H9 (cell line): ENCODE measurements at regions not wholly inside any gene's neighbourhood (a gene's known extent, or its start where the extent isn't known, plus 50 kb on each side); places are given as distances from the start of the nearest gene placed in this dataset.

ENCODE experiments used
- DNase-seq: peaks from one replicate; pipeline ENCODE4 v3.0.0-alpha.2; 2017
- H2AFZ ChIP-seq: one replicate; pipeline ENCODE4 v1.6.1; 2013; ENCODE audit warnings: mild to moderate bottlenecking, low read length, control low read depth, moderate library complexity
- H2AK5ac ChIP-seq: 2 replicates; pipeline ENCODE4 v1.6.1; 2013; ENCODE audit warnings: low read length, control low read depth, mixed read lengths; ENCODE audit not compliant: insufficient read length
- H2BK120ac ChIP-seq: one replicate; pipeline ENCODE4 v1.6.1; 2013; ENCODE audit warnings: low read depth, mild to moderate bottlenecking, low read length, control low read depth, inconsistent platforms; ENCODE audit not compliant: poor library complexity, severe bottlenecking
- H2BK12ac ChIP-seq: 2 replicates; pipeline ENCODE4 v1.6.1; 2013; ENCODE audit warnings: low read length, control low read depth, mixed read lengths, low read depth; ENCODE audit not compliant: insufficient read length
- H2BK15ac ChIP-seq: 2 replicates; pipeline ENCODE4 v1.6.1; 2013; ENCODE audit warnings: low read depth, low read length, control low read depth
- H2BK20ac ChIP-seq: one replicate; pipeline ENCODE4 v1.6.1; 2013; ENCODE audit warnings: low read depth, mild to moderate bottlenecking, low read length, control low read depth, inconsistent platforms; ENCODE audit not compliant: poor library complexity, severe bottlenecking
- H2BK5ac ChIP-seq: 2 replicates; pipeline ENCODE4 v1.6.1; 2013; ENCODE audit warnings: low read length, control low read depth, mixed read lengths; ENCODE audit not compliant: insufficient read length
- H3K14ac ChIP-seq: 2 replicates; pipeline ENCODE4 v1.6.1; 2013; ENCODE audit warnings: low read length, control low read depth; ENCODE audit not compliant: insufficient read depth
- H3K18ac ChIP-seq: 2 replicates; pipeline ENCODE4 v1.6.1; 2013; ENCODE audit warnings: low read depth, mild to moderate bottlenecking, mixed read lengths, low read length, control low read depth; ENCODE audit not compliant: insufficient read length
- H3K23ac ChIP-seq: 2 replicates; pipeline ENCODE4 v1.6.1; 2013; ENCODE audit warnings: low read length, control low read depth, mixed read lengths, low read depth; ENCODE audit not compliant: insufficient read length
- H3K23me2 ChIP-seq: 2 replicates; pipeline ENCODE4 v1.6.1; 2013; ENCODE audit warnings: low read depth, mild to moderate bottlenecking, mixed read lengths, low read length, control low read depth; ENCODE audit not compliant: insufficient read length, poor library complexity, severe bottlenecking
- H3K27ac ChIP-seq: 2 replicates; pipeline ENCODE4 v1.5.1; 2013; ENCODE audit warnings: low read length, control low read depth, mixed read lengths, low read depth; ENCODE audit not compliant: insufficient read length
- H3K27me3 ChIP-seq: 2 replicates; pipeline ENCODE4 v1.6.1; 2013; ENCODE audit warnings: low read length, control low read depth, inconsistent platforms; ENCODE audit not compliant: insufficient read depth
- H3K4ac ChIP-seq: 2 replicates; pipeline ENCODE4 v1.6.1; 2013; ENCODE audit warnings: low read depth, mild to moderate bottlenecking, control low read depth, inconsistent platforms, low read length, moderate library complexity
- H3K4me1 ChIP-seq: 2 replicates; pipeline ENCODE4 v1.6.1; 2013; ENCODE audit warnings: low read length, control low read depth, inconsistent platforms; ENCODE audit not compliant: insufficient read depth
- H3K4me2 ChIP-seq: 2 replicates; pipeline ENCODE4 v1.6.1; 2013; ENCODE audit warnings: low read length, control low read depth, mixed read lengths; ENCODE audit not compliant: insufficient read length, insufficient read depth
- H3K56ac ChIP-seq: 2 replicates; pipeline ENCODE4 v1.6.1; 2013; ENCODE audit warnings: low read depth, mild to moderate bottlenecking, mixed read lengths, low read length, control low read depth; ENCODE audit not compliant: insufficient read length
- H3K79me1 ChIP-seq: 2 replicates; pipeline ENCODE4 v1.6.1; 2013; ENCODE audit warnings: low read depth, mild to moderate bottlenecking, moderate library complexity, low read length, control low read depth, inconsistent platforms; ENCODE audit not compliant: insufficient read depth, poor library complexity, severe bottlenecking
- H3K79me2 ChIP-seq: 2 replicates; pipeline ENCODE4 v1.6.1; 2013; ENCODE audit warnings: low read length, control low read depth, inconsistent platforms; ENCODE audit not compliant: insufficient read depth
- H3K9ac ChIP-seq: 2 replicates; pipeline ENCODE4 v1.6.1; 2013; ENCODE audit warnings: low read length, control low read depth, mixed read lengths; ENCODE audit not compliant: insufficient read length; ENCODE audit errors: extremely low read depth
- H3K9me3 ChIP-seq: one replicate; pipeline ENCODE4 v1.6.1; 2013; ENCODE audit warnings: low read depth, low read length, inconsistent platforms; ENCODE audit not compliant: control insufficient read depth
- H3T11ph ChIP-seq: one replicate; pipeline ENCODE4 v1.6.1; 2013; ENCODE audit warnings: mild to moderate bottlenecking, low read length, control low read depth, inconsistent platforms
- H4K20me1 ChIP-seq: one replicate; pipeline ENCODE4 v1.6.1; 2013; ENCODE audit not compliant: control insufficient read depth, insufficient read length, insufficient read depth
- H4K5ac ChIP-seq: 2 replicates; pipeline ENCODE4 v1.6.1; 2013; ENCODE audit warnings: low read depth, mild to moderate bottlenecking, mixed read lengths, low read length, control low read depth; ENCODE audit not compliant: insufficient read length
- H4K8ac ChIP-seq: replicated peaks from 2 replicates; pipeline ENCODE4 v1.6.1; 2013; ENCODE audit warnings: low read length, control low read depth, mixed read lengths, low read depth; ENCODE audit not compliant: insufficient read length
- H4K91ac ChIP-seq: 2 replicates; pipeline ENCODE4 v1.6.1; 2013; ENCODE audit warnings: low read depth, mild to moderate bottlenecking, moderate library complexity, mixed read lengths, low read length, control low read depth; ENCODE audit not compliant: insufficient read length
- H3K27ac Mint-ChIP-seq, 3 experiments: 2 replicates in 2 of 3; 3 replicates in 1 of 3; pipeline ENCODE4 v1.8.0; 2020 to 2021; ENCODE audit warnings: mixed read lengths in 3 of 3, mild to moderate bottlenecking in 1 of 3, moderate library complexity in 1 of 3
- H3K27me3 Mint-ChIP-seq: 2 replicates; pipeline ENCODE4 v1.8.0; 2021; ENCODE audit warnings: low read depth, mild to moderate bottlenecking, moderate library complexity, mixed read lengths
- H3K36me3 Mint-ChIP-seq, 3 experiments: 2 replicates in 2 of 3; 3 replicates in 1 of 3; pipeline ENCODE4 v1.8.0; 2020 to 2021; ENCODE audit warnings: low read depth in 3 of 3, mixed read lengths in 3 of 3; ENCODE audit not compliant: insufficient read depth in 1 of 3
- H3K4me1 Mint-ChIP-seq, 2 experiments: 2 replicates each; pipeline ENCODE4 v1.8.0; 2020; ENCODE audit warnings: mixed read lengths in 2 of 2
- H3K4me3 Mint-ChIP-seq, 2 experiments: 2 replicates in 1 of 2; 3 replicates in 1 of 2; pipeline ENCODE4 v1.8.0; 2020 to 2021; ENCODE audit warnings: mild to moderate bottlenecking in 2 of 2, mixed read lengths in 2 of 2, moderate library complexity in 1 of 2
- H3K9me3 Mint-ChIP-seq, 2 experiments: 2 replicates in 1 of 2; 3 replicates in 1 of 2; pipeline ENCODE4 v1.8.0; 2020; ENCODE audit warnings: mild to moderate bottlenecking in 2 of 2, mixed read lengths in 2 of 2, moderate library complexity in 1 of 2
- WGBS: extraction: QIAGEN DNeasy Blood & Tissue Kit; methylation state at CpG from one replicate; pipeline ENCODE4 v1.1.7; 2013; ENCODE audit warnings: missing lambda C conversion rate, low lambda C conversion rate, mixed read lengths; ENCODE audit not compliant: insufficient read length; ENCODE audit errors: extremely low coverage; 5-methylcytosine and 5-hydroxymethylcytosine counted together
- TF ChIP-seq, protein P1 (sequence below): fragments of 200-600 bp; sonication (generic); conservative IDR thresholded peaks from 3 replicates; pipeline ENCODE4 v1.8.0; 2021; ENCODE audit warnings: antibody characterized with exemption, mild to moderate bottlenecking

DNA sequence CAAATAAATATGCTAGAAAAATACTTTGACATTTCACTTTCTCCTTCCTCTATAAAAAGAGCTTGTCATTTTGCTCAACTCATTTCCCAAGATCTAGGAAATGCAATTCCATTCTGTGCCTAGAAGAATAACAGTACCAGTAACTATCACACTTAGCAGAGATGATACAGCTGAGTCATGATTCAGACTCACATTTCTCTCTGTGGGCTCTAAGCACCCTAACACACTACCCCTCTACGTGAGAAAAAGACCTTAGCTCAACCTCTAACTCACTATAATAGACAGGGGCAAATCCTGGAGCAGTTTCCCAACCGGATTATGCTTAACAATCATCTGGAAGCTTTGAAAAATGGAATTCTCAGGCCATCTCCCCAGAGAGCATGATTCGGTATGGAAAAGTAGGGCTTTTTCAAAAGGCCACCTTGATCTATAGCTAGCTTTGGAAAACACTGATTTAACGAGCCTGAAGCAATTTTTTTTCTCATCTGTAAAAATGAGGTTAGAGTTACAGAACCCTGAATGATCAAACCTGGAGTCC lies 1312.3 kb upstream of the PIK3C3 start:
- WGBS = no CpG with 5 or more reads among the region's 4 CpGs

More for the DNA sequence above, 1312.3 kb upstream of the PIK3C3 start:
- Histone ChIP-seq H3K23ac (no peak overlapping the region), H2AK5ac (no peak overlapping the region), H4K5ac (no peak overlapping the region), H2BK12ac (no peak overlapping the region), H3K4ac (no peak overlapping the region), H3K27ac (no peak overlapping the region), H3K56ac (no peak overlapping the region), H3K79me1 (no peaks in the 10 kb centered on the region), H3K9ac (no peak overlapping the region), H3K27me3 (no peaks in the 10 kb centered on the region), H2BK5ac (no peak overlapping the region), H3K14ac (no peak overlapping the region), H2BK15ac (no peak overlapping the region; the same call in 1 of the 2 replicates), H3K4me1 (no peaks in the 10 kb centered on the region), H3K79me2 (no peaks in the 10 kb centered on the region), H2BK20ac (no peak overlapping the region), H2BK120ac (no peak overlapping the region), H2AFZ (no peak overlapping the region), H3K23me2 (no peaks in the 10 kb centered on the region), H3K18ac (no peak overlapping the region), H4K8ac (no peak overlapping the region), H3K9me3 (no peaks in the 10 kb centered on the region), H3T11ph (no peak overlapping the region), H4K91ac (no peak overlapping the region), H3K4me2 (no peak overlapping the region), H4K20me1 (no peaks in the 10 kb centered on the region)
- Mint-ChIP-seq H3K27me3 (no peaks in the 10 kb centered on the region), H3K27ac (no peak overlapping the region), H3K36me3 (no peaks in the 10 kb centered on the region), H3K4me3 (no peak overlapping the region), H3K9me3 (no peaks in the 10 kb centered on the region), H3K4me1 (peaks cover 0 to 3% of the 10 kb centered on the region in 2 experiments; a peak in 1 of 4 replicates)
- no peak for DNase-seq
- TF ChIP-seq, protein P1, sequence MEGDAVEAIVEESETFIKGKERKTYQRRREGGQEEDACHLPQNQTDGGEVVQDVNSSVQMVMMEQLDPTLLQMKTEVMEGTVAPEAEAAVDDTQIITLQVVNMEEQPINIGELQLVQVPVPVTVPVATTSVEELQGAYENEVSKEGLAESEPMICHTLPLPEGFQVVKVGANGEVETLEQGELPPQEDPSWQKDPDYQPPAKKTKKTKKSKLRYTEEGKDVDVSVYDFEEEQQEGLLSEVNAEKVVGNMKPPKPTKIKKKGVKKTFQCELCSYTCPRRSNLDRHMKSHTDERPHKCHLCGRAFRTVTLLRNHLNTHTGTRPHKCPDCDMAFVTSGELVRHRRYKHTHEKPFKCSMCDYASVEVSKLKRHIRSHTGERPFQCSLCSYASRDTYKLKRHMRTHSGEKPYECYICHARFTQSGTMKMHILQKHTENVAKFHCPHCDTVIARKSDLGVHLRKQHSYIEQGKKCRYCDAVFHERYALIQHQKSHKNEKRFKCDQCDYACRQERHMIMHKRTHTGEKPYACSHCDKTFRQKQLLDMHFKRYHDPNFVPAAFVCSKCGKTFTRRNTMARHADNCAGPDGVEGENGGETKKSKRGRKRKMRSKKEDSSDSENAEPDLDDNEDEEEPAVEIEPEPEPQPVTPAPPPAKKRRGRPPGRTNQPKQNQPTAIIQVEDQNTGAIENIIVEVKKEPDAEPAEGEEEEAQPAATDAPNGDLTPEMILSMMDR = no peak
